ENCODE measurements at regions not wholly inside any gene's neighbourhood (a gene's known extent, or its start where the extent isn't known, plus 50 kb on each side); places are given as distances from the start of the nearest gene placed in this dataset.

DNA sequence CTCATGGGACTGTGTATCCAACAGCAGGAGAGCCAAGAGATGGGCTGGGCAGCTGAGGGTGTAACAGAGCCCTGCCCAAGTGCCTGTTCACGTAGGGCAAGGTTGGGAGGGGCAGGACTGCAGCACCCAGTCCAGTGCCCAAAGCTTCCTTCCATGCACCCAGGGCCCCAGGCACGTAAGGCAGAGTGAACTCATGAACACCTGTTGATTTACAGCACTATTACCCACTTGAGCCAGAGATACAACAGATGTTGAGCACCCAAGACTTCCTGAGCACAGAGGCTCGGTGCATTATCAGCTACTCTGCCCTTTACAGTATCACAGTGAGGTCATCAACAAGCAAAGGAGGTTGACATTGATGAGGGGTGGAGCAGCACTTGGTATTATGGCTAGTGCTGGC is 50.2 kb upstream of the FHL2 start:
- in situ Hi-C loops (cut with MboI): no loop called here
- Histone ChIP-seq H3K4me1 (ENCODE audit: insufficient read depth) (peaks cover under 1% of the 10 kb centered on the region; the same call in 1 of the 2 replicates), H3K9ac (no peak overlapping the region), H3K27ac (no peak overlapping the region), H3K4me3 (no peak overlapping the region), H3K4me2 (ENCODE audit: unreplicated experiment) (no peak overlapping the region), H2AFZ (no peak overlapping the region), H3K79me2 (ENCODE audit: insufficient read depth) (no peaks in the 10 kb centered on the region), H3F3A (ENCODE audit: insufficient read depth) (peaks cover 6% of the 10 kb centered on the region), H3K9me2 (ENCODE audit: insufficient read depth) (no peaks in the 10 kb centered on the region), H4K20me1 (ENCODE audit: insufficient read depth) (no peaks in the 10 kb centered on the region), H3K36me3 (ENCODE audit: low read depth) (no peaks in the 10 kb centered on the region), H3K9me3 (ENCODE audit: low read depth) (no peaks in the 10 kb centered on the region), H3K27me3 (replicated peaks; ENCODE audit: insufficient read depth) (no peaks in the 10 kb centered on the region)
- TF ChIP-seq EZH2 (IDR thresholded peaks at IDR 0.05; ENCODE audit: insufficient read depth, poor library complexity, severe bottlenecking) (no peak), EZH2phosphoT487 (IDR thresholded peaks at IDR 0.05; ENCODE audit: insufficient read depth, low read depth) (no peak)
- WGBS, 2 experiments (ENCODE audit: low coverage in 1 of 2, low lambda C conversion rate in 2 of 2, missing lambda C conversion rate in 2 of 2): 77 to 80% methylated on average over 3 of the region's 3 CpGs
- no peak for DNase-seq
